ENCODE measurements at regions not wholly inside any gene's neighbourhood (a gene's known extent, or its start where the extent isn't known, plus 50 kb on each side); places are given as distances from the start of the nearest gene placed in this dataset.

- no peak for ATAC-seq
- Mint-ChIP-seq H3K27me3 (peaks cover 23% of the 10 kb centered on the region), H3K27ac (no peak overlapping the region), H3K4me1 (ENCODE audit: low read depth) (no peaks in the 10 kb centered on the region), H3K4me3 (no peak overlapping the region), H3K9me3 (no peaks in the 10 kb centered on the region), H3K36me3 (ENCODE audit: low read depth) (no peaks in the 10 kb centered on the region)
- intact Hi-C loops (cut with micrococcal nuclease) = no loop called here
- ChIA-PET POLR2A (interaction anchor here (0.7 kb wide), 1 partner anchor 10 kb away, joined by 3 read pairs; no protein-coding TSS in a partner anchor), CTCF (no interaction called here)
- DNase-seq = no peak
- TF ChIP-seq CTCF (IDR thresholded peaks at IDR 0.05) = no peak
Measured at GRCh38 chr11:71178076-71178475, 74.3 kb downstream of the SHANK2 start.

GRCh38 chr11:71176812-71177211, 75.6 kb downstream of the SHANK2 start:
- no peaks in the 10 kb centered on the region for H3K36me3 Mint-ChIP-seq (ENCODE audit: low read depth)
- POLR2A ChIA-PET = no interaction called here
- CTCF ChIA-PET = no interaction called here
- no peaks in the 10 kb centered on the region for H3K9me3 Mint-ChIP-seq
- TF ChIP-seq CTCF (IDR thresholded peaks at IDR 0.05) = no peak
- no peaks in the 10 kb centered on the region for H3K4me1 Mint-ChIP-seq (ENCODE audit: low read depth)
- ATAC-seq (no peak), DNase-seq (no peak)
- H3K27ac Mint-ChIP-seq = no peak overlapping the region
- H3K4me3 Mint-ChIP-seq = no peak overlapping the region
- H3K27me3 Mint-ChIP-seq = peaks cover 23% of the 10 kb centered on the region
- intact Hi-C loops (cut with micrococcal nuclease) = no loop called here

- DNase-seq = no peak
Measured at GRCh38 chr11:71173709-71174108, 78.7 kb downstream of the SHANK2 start.

GRCh38 chr11:71172680-71173079, 79.7 kb downstream of the SHANK2 start:
- POLR2A ChIA-PET = no interaction called here
- Mint-ChIP-seq H3K9me3 (no peaks in the 10 kb centered on the region), H3K27ac (no peak overlapping the region), H3K4me3 (no peak overlapping the region), H3K36me3 (ENCODE audit: low read depth) (no peaks in the 10 kb centered on the region), H3K4me1 (ENCODE audit: low read depth) (no peaks in the 10 kb centered on the region), H3K27me3 (peaks cover 13% of the 10 kb centered on the region)
- CTCF ChIA-PET = interaction anchor here (0.6 kb wide), 1 partner anchor 105 kb away, joined by 3 read pairs; no protein-coding TSS in a partner anchor
- no peak for DNase-seq
- intact Hi-C loops (cut with micrococcal nuclease) = no loop called here
- no peak for ATAC-seq
- no peak for TF ChIP-seq CTCF (IDR thresholded peaks at IDR 0.05)

More at GRCh38 chr11:71173709-71174108, 78.7 kb downstream of the SHANK2 start:
- Mint-ChIP-seq H3K36me3 (ENCODE audit: low read depth) (no peaks in the 10 kb centered on the region), H3K9me3 (no peaks in the 10 kb centered on the region), H3K4me3 (no peak overlapping the region), H3K27me3 (peaks cover 13% of the 10 kb centered on the region), H3K27ac (no peak overlapping the region), H3K4me1 (ENCODE audit: low read depth) (no peaks in the 10 kb centered on the region)
- ChIA-PET CTCF (no interaction called here), POLR2A (no interaction called here)
- intact Hi-C loops (cut with micrococcal nuclease) = no loop called here
- no peak for ATAC-seq
- TF ChIP-seq CTCF (IDR thresholded peaks at IDR 0.05) = no peak

GRCh38 chr11:71171576-71171975, 80.8 kb downstream of the SHANK2 start:
- intact Hi-C loops (cut with micrococcal nuclease) = no loop called here
- no peak for TF ChIP-seq CTCF (IDR thresholded peaks at IDR 0.05)
- ATAC-seq (no peak), DNase-seq (no peak)
- H3K4me1 Mint-ChIP-seq (ENCODE audit: low read depth) = no peaks in the 10 kb centered on the region
- H3K4me3 Mint-ChIP-seq = no peak overlapping the region
- POLR2A ChIA-PET = no interaction called here
- peaks cover 8% of the 10 kb centered on the region for H3K27me3 Mint-ChIP-seq
- H3K9me3 Mint-ChIP-seq = no peaks in the 10 kb centered on the region
- H3K27ac Mint-ChIP-seq = no peak overlapping the region
- CTCF ChIA-PET = no interaction called here
- H3K36me3 Mint-ChIP-seq (ENCODE audit: low read depth) = no peaks in the 10 kb centered on the region

Data from activated CD8-positive, alpha-beta T cell treated with anti-CD3 and anti-CD28 coated beads for 36 hours (primary cell).